Kidney glomerular epithelial cell (primary cell): ENCODE measurements at regions not wholly inside any gene's neighbourhood (a gene's known extent, or its start where the extent isn't known, plus 50 kb on each side); places are given as distances from the start of the nearest gene placed in this dataset.
"Not testable (repeated sequence)": the region's sequence is repeated elsewhere in the genome, so short reads cannot be mapped to it uniquely, and the experiment has no call there.

Experiments
- DNase-seq: peaks from one replicate; lab custom pipeline; 2025; lab: John Stamatoyannopoulos, UW

DNA sequence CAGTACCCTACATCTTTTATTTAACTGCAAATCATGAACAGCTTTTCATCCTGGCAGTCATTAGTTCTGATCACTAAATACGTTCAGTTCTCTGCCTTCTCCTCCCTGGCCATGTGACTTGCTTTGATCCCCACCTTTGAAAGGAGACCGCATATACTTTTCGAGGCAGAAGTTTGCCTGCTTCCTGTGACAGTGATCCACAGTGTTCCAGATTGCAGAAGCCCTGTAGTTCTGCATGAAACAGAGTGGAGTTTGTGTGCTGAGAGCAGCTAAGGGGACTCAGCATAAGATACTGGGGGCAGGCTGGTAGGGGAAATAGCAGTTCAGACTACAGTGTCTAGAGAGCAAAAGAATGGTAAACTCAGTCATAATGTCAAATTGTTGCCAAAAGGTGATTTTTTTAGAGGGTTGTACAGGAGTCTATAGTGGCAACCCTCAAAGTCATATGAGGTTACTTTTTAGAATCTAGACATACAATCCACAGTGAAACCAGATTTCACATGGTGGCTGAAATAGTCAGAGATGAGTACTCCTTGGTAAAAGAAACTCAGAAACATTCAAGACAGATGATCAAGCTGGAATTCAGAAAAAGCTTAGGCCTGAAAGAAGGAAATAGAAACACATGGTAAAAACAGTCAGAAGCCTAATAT lies 1800.4 kb upstream of the CELF4 start:
- no peak for DNase-seq

DNA sequence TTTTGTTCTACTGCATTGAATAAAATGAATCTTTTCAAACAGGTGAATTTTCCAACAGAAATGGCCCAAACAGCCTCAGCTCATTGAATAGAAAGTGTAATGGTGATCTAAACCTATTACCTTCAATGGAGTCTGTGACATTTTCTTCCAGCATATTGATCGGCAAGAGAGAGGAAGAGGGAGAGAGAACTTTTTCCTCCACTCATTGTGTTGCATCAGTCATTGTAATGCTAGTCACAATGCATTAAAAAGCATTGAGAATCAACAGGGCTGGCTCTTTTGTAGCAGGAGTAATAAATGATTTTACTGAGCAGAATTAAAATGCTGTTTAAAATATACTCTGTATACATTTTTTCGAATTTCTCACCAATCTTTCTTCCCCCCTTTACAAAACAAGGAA lies 1794.5 kb upstream of the CELF4 start:
- DNase-seq: no peak

DNA sequence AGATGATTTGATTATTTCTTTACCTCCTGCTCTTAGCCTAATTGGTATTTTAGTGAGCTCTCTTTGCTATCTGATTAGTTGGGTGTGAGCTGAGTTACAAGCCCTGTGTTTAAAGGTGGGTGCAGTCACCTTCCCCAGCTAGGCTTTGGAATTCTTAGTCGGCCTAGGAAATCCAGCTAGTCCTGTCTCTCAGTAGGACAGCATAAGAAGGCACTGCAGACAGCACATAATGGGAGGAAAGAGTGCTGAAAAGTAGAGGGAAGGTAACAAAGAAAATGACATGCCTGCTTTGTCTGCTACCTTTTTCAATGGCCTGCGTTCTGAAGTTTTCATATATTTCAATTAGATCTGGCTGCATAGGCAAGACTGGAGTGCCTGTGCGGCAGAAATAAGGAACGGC lies 1794.0 kb upstream of the CELF4 start:
- DNase-seq: no peak

DNA sequence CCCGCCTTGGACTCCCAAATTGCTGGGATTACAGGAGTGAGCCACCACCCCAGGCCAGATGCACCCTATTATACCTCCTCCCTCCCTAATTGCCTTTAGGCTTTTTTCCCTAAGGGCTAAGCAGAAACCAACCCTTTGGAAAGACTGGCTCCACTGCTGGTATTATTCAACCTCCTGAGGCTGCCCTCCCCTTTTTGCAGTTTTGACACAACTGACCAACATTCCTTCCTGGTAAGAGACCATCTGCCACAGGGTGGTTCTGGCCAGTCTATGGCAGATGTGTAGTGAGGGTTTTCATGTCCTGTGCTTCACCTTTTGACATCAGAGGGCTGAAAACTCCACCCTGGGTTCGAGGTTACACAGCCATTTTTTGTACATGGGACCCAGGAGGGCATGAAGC lies 1785.3 kb upstream of the CELF4 start:
- DNase-seq: no peak

DNA sequence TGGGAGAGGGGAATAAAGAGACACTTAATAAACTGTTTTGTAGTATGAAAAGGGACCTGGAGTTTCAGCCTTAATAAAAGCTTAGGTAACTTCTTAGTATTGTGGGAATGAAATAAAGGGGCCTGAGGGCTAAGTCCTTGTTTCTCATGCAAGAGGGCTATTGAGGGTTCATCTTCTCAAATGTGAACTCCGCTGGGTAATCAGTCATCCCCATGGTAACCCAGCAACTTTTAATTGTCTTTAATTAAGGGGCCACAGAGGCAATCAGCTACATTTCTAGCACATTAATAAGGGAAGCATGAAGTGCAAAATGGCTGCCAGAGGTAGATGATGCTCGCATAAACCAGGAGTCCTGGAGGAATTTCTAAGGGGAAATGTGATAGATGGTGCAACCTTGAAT lies 1784.2 kb upstream of the CELF4 start:
- DNase-seq: no peak

DNA sequence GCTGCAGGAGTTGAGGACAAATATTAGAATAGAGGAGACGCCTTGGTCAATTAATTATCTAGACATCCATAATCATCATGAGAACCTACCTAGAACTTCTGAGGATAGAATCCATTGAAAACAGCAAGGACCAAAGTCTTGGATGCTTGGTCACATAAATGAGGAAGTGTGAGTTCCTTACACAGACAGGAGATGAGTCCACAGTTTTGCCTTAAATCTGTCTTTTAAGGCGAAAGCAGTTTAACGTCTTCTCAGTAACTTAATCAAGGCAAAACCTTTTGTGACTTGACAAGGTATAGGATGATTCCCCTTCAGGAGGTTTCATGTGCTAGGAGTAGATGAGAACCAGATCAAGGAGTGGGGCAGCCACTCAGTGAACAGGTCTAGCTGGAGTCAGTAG lies 1783.2 kb upstream of the CELF4 start:
- no peak for DNase-seq

DNA sequence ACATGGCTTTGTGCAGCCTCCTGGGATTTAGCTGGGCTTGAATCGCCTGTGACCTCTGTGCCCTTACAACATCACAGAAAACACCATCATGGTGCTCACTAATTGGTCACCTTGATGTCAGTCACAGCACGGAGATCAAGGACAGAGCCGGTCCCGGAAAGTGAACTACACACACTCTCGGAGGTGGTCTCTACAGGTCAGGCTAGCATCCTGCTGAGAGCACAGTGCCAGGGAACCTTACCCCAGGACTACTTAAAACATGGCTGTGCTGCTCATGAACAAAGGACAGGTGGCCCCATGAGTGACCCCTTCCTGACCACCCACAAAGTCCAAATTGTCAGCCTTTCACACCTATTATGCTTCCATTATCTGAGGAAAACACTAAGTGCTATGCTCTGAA lies 1782.1 kb upstream of the CELF4 start:
- DNase-seq: no peak

DNA sequence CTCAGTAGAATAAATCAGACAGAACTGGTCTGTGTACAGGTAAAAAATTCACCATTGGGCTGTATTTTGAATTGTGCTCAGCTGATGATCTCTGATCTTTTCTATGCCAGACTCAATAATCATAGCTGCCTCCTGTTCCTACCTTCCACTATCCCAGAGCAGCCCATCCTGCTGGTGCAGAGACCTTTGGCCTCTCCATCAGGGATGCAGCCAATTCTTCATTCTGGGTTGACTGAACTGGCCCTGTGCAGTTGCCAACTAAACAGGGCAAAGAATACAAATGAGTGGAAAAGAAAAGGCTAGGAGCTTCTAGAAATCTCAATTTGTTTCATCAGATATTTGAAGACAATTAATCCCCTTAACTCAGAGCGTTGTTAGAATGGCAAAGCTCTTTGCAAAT lies 1781.3 kb upstream of the CELF4 start:
- DNase-seq: no peak

DNA sequence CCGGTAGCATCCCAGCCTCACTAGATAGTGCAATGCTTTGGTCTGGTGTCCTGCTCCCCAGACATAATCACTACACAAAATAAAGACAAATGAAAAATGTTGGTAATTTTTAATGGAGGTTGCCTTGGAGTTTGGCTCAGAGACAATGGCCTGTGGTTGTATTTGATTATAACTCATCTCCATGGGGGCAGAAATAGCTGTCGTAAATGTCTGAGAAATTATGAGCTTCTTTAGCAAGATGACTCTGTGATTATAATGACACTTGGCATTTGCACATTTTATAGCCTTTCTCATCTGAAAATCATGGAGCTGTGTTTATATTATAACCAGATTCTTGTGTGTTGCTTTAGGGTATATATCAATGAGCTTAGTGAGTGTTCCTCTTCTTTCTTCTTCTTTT lies 1779.7 kb upstream of the CELF4 start:
- no peak for DNase-seq

DNA sequence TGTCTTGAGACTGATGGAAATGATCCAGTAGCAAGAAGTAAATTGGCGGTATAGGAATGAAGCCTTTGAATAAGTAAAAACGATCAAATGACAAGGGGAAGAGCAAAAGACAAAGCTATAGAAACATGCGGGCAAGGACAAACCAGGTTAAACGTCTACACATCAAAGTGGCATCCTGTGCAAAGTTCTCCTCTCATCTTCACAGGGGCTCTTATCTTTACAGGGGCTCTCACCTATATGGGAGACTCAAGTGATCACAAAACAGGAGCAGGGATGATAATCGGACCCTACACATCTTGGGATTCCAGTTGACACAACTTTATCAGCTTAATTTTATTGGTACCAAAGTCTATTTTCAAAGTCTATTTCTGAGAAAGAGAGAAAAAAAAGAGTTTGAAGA lies 1778.9 kb upstream of the CELF4 start:
- DNase-seq: no peak

DNA sequence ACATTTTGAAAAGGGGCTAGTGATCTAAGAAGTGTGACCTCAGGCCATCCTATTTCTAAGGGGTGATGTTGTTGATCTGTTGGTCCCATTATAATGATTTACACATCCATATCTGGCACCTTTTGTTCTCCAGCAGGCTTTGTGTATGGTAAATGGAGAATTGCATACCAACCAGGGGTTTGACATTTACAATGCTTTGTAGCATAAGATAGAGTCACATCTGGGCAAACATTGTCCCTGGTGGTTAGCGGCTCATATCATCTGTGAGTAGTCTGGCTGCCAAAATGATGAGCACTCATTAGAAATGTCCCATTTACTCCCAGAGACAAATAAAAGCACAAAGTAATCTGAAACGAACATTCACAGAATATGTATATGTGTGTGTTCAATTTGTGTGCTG lies 1775.5 kb upstream of the CELF4 start:
- no peak for DNase-seq

DNA sequence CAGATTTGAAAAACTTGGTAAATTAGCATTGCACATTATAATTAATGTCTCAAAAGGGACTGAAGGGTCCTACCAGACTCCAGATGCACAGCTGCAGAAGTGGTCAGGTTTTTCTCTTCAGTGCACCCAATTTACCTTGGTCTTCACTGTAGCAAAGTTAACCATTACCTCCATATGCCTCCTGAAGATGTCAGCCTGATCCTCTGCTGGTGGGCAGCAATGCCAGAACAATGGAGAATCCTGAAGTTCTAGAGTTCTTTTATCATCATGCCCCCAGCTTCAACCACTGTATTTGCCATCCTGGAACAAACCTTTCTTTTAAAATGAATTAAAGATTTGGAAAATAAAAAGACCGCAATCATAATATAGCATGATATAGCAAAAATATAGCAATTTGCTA lies 1774.8 kb upstream of the CELF4 start:
- no peak for DNase-seq

DNA sequence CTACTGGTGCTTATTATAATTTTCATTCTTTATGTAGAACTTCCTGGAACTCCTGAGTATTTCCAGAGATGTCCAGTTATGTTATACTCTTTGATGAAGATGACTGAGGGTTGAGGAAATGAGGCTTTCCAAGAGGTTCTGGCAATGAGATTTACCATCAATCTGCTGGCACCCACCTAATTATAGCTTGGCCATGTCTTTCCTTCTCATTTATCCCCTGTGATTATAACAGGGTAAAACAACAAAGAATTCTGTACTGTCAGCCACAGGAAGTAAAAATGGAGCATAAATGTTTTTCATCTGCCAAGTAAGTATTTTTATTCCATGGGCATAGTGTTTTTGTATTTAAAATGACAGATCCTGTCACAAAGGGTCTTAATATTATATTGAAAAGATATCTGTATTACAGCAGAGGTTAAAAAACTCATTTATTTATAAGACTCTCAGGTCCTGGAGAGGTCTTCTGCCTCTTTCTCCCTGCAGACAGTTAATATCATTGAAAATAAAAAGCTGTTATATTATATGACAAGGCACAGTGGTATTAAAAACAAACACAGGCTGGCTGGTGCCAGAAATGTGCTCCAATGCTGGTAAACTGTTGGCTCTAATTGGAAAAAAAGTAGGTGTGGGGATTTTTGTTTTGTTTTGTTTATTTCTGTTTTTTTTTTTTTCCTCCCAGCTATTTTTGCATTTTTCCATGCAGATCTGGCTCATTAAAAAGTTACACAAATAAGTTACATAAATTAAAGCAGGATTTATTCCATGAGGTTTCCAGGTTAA lies 1764.1 kb upstream of the CELF4 start:
- no peak for DNase-seq

DNA sequence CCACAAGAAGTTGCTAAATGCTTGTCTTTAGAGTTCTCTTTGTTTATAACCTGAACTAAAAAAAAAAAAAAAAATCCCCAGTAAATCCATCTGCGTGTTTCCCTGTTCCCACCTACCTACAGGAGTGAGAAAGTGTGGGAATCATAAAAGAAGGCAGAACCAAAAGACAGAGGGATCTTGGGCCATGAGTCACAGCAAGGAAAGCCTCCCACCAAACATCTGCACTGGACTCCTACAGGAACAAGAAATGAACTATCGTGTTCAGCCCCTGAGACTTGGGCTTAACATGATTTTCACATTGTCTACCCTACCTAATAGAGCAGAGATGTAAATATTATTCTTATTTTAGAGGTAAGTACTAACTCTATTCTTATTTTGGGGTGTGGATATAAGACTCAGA lies 1761.2 kb upstream of the CELF4 start:
- no peak for DNase-seq

DNA sequence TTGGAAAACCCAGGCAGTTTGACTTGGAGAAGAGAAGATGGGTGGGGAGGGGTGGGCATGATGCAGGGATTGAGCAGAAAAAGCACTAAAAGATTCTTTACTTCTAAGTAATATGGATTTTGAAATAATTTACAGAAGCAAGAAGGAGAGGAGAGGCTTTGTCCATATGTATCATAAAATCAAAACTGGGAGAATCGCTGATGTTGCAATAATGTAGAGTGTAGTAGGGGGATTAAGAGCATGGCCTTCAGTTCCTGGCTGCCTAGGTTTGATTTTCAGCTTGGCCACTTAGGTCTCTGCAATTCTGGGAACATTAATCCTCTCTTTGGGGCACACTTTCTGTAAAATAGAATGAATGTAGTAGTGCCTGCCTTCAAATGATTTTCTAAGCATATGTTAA lies 1760.4 kb upstream of the CELF4 start:
- no peak for DNase-seq

DNA sequence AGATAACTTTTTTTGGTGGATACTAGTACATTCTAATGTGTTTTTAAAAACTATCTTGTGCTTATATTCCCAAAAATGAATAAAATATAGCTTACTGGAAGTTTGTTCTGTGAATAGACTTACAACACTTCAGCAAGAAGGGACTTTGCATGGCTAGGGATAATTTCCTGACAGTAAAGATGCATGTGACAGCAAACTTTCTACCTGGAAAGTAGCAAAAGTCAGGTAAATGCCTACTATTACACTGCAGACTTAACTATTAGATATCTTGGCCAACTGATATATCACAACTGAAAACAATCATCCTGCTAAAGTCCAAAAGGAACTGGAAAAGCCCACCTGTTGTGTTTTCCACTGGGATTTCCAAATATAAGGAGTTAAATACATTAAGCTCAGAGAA lies 1753.5 kb upstream of the CELF4 start:
- no peak for DNase-seq

DNA sequence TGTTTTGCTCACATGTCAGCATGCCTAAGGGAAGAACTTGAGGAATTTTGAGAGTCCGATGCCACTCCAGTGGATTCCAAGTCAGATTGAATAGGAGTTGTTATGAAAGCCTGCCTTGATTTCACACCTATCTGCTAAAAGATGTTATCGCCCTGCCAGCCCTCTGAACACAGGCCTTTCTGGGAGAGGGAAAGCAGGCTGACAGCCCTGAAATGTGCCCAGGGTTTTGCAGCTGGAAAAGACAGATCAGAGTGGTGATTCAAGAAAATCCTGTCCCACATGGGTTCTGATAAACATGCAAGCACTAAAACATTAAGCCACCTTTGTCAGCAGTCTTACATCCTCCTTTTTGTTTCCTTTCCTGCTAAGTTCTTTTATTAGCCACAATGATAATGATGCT lies 1752.9 kb upstream of the CELF4 start:
- no peak for DNase-seq

DNA sequence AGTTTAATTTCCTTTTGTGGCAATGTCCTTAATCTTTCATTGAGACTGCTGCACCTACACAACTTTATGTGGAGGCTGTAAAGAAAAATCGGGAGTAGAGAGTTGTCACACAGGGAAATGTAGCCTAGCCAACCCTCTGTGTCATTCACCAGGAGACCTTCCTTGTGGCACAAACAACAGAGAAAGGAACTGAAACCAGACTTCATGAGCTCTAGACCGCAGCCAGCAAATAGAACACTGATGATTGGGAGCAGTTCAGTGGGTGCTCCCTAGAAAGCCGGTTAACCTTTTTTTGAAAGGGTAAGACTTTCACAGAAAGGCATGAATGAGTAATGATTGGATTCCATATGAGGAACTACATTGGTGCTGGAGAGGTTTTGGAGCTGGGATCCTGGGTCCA lies 1752.4 kb upstream of the CELF4 start:
- DNase-seq: no peak

DNA sequence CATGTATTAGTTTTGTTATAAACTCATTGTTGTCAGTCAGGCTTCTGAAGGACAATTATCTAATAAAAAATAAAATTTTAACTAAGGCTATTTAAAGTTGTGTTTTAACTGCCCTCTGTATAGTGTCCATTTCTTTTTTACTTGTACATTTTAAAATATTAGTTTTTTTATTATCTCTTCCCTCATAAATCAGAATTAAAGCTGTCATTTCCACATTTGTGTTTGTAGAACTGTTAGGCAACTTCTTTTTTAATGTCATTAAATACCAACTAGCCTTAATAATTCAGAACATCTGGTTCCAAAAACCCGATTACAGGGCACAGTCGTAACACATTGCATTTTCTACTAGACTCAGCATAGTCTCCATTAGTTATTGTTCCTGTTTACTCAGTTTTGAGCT lies 1749.0 kb upstream of the CELF4 start:
- DNase-seq: no peak

DNA sequence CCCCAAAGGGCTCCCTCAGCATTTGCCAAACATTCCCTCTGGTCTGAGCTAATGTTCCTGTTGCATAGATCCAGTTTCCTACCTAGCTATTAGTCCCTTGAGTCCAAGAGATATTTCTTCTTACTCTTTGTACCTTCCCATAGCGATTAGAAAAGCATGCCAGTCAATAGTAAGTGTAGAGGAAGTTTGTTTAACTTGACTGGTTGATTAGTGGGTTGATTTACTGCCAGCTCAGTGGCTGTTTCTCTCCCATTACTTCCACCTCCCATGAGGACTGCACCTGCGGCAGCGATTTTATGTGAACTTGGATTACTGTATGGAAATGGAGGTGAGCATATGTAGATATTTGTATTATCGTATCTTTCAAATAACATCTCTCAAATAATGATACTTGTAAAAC lies 1748.4 kb upstream of the CELF4 start:
- no peak for DNase-seq

DNA sequence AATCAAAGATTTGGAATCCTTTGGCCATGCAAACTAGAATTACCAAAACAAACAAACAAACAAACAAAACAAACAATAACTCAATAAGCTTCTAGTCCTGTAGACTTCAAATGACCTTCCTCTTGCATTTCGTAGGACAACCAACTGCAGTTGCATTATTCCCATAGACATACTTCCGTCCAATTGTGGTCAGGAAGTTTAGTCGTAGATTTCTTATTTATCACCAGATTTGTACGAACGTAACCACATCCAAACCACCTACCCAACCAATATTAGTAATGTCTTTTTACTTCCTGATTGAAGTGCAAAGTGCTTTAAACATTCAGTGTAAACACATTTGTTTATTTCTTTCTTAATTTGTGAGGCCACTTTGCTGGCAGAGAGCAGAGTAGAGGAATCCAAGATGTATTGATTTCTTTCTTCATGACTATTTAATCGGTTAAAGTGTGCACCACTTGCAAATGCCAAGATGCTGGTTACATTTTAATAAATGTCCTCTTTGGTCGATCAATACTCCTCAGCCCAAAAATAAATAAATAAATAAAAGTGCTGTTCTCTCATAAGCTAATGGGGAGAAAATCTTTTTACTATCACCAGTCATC lies 1745.6 kb upstream of the CELF4 start:
- DNase-seq: no peak

DNA sequence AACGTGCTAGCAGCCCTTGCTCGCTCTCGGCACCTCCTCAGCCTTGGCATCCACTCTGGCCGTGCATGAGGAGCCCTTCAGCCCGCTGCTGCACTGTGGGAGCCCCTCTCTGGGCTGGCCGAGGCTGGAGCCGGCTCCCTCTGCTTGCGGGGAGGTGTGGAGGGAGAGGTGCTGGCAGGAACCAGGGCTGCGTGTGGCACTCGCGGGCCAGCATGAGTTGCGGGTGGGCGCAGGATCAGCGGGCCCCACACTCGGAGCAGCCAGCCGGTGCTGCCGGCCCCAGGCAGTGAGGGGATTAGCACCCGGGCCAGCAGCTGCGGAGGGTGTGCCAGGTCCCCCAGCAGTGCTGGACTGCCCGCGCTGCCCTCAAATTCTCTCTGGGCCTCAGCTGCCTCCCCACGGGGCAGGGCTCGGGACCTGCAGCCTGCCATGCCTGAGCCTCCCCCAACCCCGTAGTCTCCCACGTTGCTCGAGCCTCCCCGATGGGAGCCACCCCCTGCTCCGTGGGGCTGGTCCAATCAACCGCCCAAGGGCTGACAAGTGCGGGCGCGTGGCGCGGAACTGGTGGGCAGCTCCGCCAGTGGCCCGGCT lies 1743.4 kb upstream of the CELF4 start:
- DNase-seq: not testable (repeated sequence)

DNA sequence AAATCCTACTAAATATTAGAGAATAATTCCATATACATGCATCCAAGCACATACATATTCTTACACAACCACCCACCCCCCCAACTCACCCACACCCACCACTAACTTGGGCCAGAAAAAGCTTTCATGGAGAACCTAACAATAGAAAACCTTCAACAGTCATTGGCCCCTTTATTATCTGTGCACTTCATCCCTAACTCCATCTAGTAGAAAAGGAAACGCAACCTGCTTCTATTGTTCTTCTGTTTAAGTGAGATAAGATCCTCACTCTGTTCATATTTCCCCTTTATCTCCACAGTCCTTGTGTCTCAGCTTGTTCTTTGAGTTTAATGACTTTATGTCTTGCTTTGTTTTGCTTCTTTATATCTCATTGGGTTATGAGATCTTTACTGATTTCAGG lies 1740.2 kb upstream of the CELF4 start:
- no peak for DNase-seq
